ENCODE measurements at regions not wholly inside any gene's neighbourhood (a gene's known extent, or its start where the extent isn't known, plus 50 kb on each side); places are given as distances from the start of the nearest gene placed in this dataset.

- no peak for DNase-seq (ENCODE audit: low read depth)
- H3K4me3 ChIP-seq (ENCODE audit: low read depth, low read length) = no peak overlapping the region
- no peak for TF ChIP-seq CTCF (IDR thresholded peaks at IDR 0.05; ENCODE audit: insufficient read depth, low read depth, low read length, missing control alignments)
These were observed 360.6 kb upstream of the KITLG start for GRCh38 chr12:88940854-88941253.

- no peak for DNase-seq (ENCODE audit: low read depth)
- no peak for TF ChIP-seq CTCF (IDR thresholded peaks at IDR 0.05; ENCODE audit: insufficient read depth, low read depth, low read length, missing control alignments)
These were observed 355.6 kb upstream of the KITLG start for GRCh38 chr12:88935856-88936255.

GRCh38 chr12:88934163-88934747, 354.0 kb upstream of the KITLG start:
- no peak overlapping the region for H3K4me3 ChIP-seq (ENCODE audit: low read depth, low read length)
- DNase-seq (ENCODE audit: low read depth) = no peak
- no peak for TF ChIP-seq CTCF (IDR thresholded peaks at IDR 0.05; ENCODE audit: insufficient read depth, low read depth, low read length, missing control alignments)

More at GRCh38 chr12:88935856-88936255, 355.6 kb upstream of the KITLG start:
- H3K4me3 ChIP-seq (ENCODE audit: low read depth, low read length) = no peak overlapping the region

- no peak for DNase-seq (ENCODE audit: low read depth)
These were observed 352.2 kb upstream of the KITLG start for GRCh38 chr12:88932457-88932856.

GRCh38 chr12:88931598-88931997, 351.3 kb upstream of the KITLG start:
- H3K4me3 ChIP-seq (ENCODE audit: low read depth, low read length) = no peak overlapping the region
- no peak for DNase-seq (ENCODE audit: low read depth)
- no peak for TF ChIP-seq CTCF (IDR thresholded peaks at IDR 0.05; ENCODE audit: insufficient read depth, low read depth, low read length, missing control alignments)

More at GRCh38 chr12:88932457-88932856, 352.2 kb upstream of the KITLG start:
- TF ChIP-seq CTCF (IDR thresholded peaks at IDR 0.05; ENCODE audit: insufficient read depth, low read depth, low read length, missing control alignments) = no peak
- no peak overlapping the region for H3K4me3 ChIP-seq (ENCODE audit: low read depth, low read length)

GRCh38 chr12:88925454-88925853, 345.2 kb upstream of the KITLG start:
- DNase-seq (ENCODE audit: low read depth) = no peak
- no peak for TF ChIP-seq CTCF (IDR thresholded peaks at IDR 0.05; ENCODE audit: insufficient read depth, low read depth, low read length, missing control alignments)
- H3K4me3 ChIP-seq (ENCODE audit: low read depth, low read length) = no peak overlapping the region

GRCh38 chr12:88924162-88924561, 343.9 kb upstream of the KITLG start:
- no peak overlapping the region for H3K4me3 ChIP-seq (ENCODE audit: low read depth, low read length)
- no peak for DNase-seq (ENCODE audit: low read depth)
- no peak for TF ChIP-seq CTCF (IDR thresholded peaks at IDR 0.05; ENCODE audit: insufficient read depth, low read depth, low read length, missing control alignments)

Data from GM12865 (cell line).